Breast epithelium (tissue), 4 donors: ENCODE measurements at regions not wholly inside any gene's neighbourhood (a gene's known extent, or its start where the extent isn't known, plus 50 kb on each side); places are given as distances from the start of the nearest gene placed in this dataset.
A peak's percentile ranks its signal among the peaks of the same experiment; 100 is the strongest.

Source experiments
- DNase-seq, 2 donors: peaks; one replicate each; pipeline ENCODE4 v3.0.0-alpha.2; 2019; ENCODE audit warnings: low spot score in 2 of 2
- H3K27ac ChIP-seq, 2 donors: fragments of 200-600 bp; sonication (generic) in 1 of 2; one replicate each; pipeline ENCODE4 v1.5.1; 2016 to 2019; ENCODE audit warnings: mild to moderate bottlenecking in 1 of 2
- H3K27me3 ChIP-seq, 2 donors: fragments of 200-600 bp; sonication (generic) in 1 of 2; one replicate each; pipeline versions ENCODE4 v1.5.1 to v1.6.0; 2017 to 2019; ENCODE audit warnings: control low read depth in 1 of 2, mild to moderate bottlenecking in 1 of 2
- H3K36me3 ChIP-seq: fragments of 200-600 bp; one replicate; pipeline ENCODE4 v1.5.1; 2019
- H3K4me1 ChIP-seq, 2 donors: fragments of 200-600 bp; sonication (generic); one replicate each; pipeline ENCODE4 v1.5.1; 2016 to 2019; ENCODE audit warnings: control low read depth in 1 of 2
- H3K4me3 ChIP-seq, 3 donors: fragments of 200-600 bp; sonication (generic); 1 replicate in 2 of 3; 2 replicates in 1 of 3; pipeline ENCODE4 v1.5.1; 2016 to 2019; ENCODE audit warnings: mild to moderate bottlenecking in 3 of 3, moderate library complexity in 2 of 3
- H3K9me3 ChIP-seq, 2 donors: fragments of 200-600 bp; sonication (generic) in 1 of 2; one replicate each; pipeline ENCODE4 v1.5.1; 2016 to 2019; ENCODE audit warnings: control low read depth in 1 of 2
- POLR2A ChIP-seq: fragments of 450-650 bp; IDR thresholded peaks from one replicate; pipeline ENCODE4 v1.6.1; 2016; ENCODE audit warnings: antibody characterized with exemption, mild to moderate bottlenecking, moderate library complexity
- POLR2AphosphoS5 ChIP-seq, 3 donors: sonication (generic); formaldehyde crosslinking; IDR thresholded peaks; one replicate each; pipeline ENCODE4 v1.6.1; 2017; ENCODE audit warnings: antibody characterized with exemption in 3 of 3
- intact Hi-C: fragments of 100-400 bp; cut with DNase I; formaldehyde crosslinking; loops from one replicate; pipeline ENCODE4 v1.15.1; 2023; ENCODE audit warnings: low total_unique reads
- TF ChIP-seq, protein P1 (sequence below), 3 donors: fragments of 450-650 bp; IDR thresholded peaks; one replicate each; pipeline ENCODE4 v1.5.1; 2016 to 2017; ENCODE audit warnings: antibody characterized with exemption in 3 of 3, mild to moderate bottlenecking in 3 of 3, moderate library complexity in 3 of 3

DNA sequence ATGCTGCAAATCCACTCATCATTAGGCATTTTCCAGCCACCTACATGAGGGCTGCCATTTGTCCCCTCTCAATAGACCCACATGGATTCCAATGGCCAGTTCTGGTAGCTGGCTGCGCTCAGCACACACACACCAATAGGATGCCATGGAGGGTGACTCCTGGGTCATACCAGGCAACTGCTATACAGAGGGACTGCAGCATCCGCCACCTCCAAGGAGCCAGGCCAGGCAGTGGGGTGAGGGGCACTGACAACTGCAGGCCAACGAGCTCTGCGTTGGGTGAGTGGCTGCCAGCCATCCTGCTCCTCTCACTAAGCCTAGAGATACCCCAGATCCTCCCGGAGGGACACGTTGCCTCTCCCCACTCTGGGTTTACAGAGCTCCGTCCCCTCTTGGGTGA lies 118.8 kb upstream of the NANOS1 start:
- Histone ChIP-seq H3K27me3 (no peaks in the 10 kb centered on the region), H3K4me1 (no peaks in the 10 kb centered on the region), H3K4me3 (no peak overlapping the region), H3K36me3 (no peaks in the 10 kb centered on the region), H3K27ac (no peak overlapping the region), H3K9me3 (no peaks in the 10 kb centered on the region)
- DNase-seq, result no peak
- TF ChIP-seq, protein P1, sequence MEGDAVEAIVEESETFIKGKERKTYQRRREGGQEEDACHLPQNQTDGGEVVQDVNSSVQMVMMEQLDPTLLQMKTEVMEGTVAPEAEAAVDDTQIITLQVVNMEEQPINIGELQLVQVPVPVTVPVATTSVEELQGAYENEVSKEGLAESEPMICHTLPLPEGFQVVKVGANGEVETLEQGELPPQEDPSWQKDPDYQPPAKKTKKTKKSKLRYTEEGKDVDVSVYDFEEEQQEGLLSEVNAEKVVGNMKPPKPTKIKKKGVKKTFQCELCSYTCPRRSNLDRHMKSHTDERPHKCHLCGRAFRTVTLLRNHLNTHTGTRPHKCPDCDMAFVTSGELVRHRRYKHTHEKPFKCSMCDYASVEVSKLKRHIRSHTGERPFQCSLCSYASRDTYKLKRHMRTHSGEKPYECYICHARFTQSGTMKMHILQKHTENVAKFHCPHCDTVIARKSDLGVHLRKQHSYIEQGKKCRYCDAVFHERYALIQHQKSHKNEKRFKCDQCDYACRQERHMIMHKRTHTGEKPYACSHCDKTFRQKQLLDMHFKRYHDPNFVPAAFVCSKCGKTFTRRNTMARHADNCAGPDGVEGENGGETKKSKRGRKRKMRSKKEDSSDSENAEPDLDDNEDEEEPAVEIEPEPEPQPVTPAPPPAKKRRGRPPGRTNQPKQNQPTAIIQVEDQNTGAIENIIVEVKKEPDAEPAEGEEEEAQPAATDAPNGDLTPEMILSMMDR (IDR thresholded peaks at IDR 0.05), result no peak
- no peak for TF ChIP-seq POLR2A
- TF ChIP-seq POLR2AphosphoS5 (IDR thresholded peaks at IDR 0.05), result no peak
- intact Hi-C loops, result no loop called here

DNA sequence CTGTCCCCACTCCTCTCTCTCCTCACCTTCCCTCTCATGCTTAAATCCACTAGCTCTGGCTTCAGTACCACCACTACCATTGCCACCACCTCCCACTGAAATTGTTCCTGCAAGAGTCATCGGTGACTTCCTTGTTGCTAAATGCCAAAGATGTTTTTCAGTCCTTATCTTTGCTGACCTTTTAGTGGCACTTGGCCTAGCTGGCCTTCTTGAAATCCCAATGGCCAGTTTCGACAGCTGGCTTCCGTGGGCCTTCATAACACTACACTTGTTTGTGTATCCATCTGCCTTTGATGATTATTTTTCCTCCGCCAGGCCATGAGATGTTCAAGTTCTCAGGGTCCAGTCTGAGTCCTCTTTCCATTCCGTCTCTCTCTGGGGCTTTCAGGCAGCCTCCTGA lies 118.2 kb upstream of the NANOS1 start:
- intact Hi-C loops, result no loop called here
- no peak for DNase-seq

DNA sequence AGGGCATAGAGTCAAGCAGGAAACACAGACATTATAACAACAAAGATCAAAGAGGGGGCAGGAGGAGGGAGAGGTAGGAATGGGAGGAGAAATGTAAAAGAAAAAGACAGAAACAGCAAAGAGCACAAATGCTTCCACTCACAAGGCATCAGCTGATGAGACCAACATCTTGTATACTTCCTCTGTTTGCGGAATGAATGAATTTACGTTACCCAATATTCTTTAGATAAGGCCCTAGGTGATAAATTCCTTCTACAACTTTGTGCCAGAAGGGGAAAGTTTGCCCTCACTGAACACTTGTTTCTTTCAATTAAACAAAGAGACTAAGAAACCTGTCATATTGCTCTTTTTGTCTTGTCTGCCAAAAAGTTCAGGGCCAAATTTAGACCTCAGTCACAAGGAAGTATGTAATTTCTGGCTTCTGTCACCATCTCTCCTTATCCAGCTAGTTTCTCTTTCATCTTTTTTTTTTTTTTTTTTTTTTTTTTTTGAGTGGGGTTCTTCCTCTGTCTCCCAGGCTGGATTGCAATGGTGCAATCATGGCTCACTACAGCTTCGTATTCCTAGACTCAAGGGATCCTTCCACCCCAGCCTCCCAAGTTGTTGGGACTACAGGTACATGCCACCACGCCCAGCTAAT lies 116.4 kb upstream of the NANOS1 start:
- no peaks in the 10 kb centered on the region for H3K9me3 ChIP-seq
- no peaks in the 10 kb centered on the region for H3K36me3 ChIP-seq
- TF ChIP-seq POLR2AphosphoS5 (IDR thresholded peaks at IDR 0.05) (peak in 1 of 3 donors; percentile 24), POLR2A (no peak)
- DNase-seq, result no peak
- H3K4me1 ChIP-seq, result no peaks in the 10 kb centered on the region
- H3K27me3 ChIP-seq, result no peaks in the 10 kb centered on the region
- H3K27ac ChIP-seq, result peak overlapping the region; percentile 25 to 56
- H3K4me3 ChIP-seq, result no peak overlapping the region
- intact Hi-C loops, result no loop called here

More for the DNA sequence above, 118.2 kb upstream of the NANOS1 start:
- Histone ChIP-seq H3K4me1 (no peaks in the 10 kb centered on the region), H3K27me3 (no peaks in the 10 kb centered on the region), H3K36me3 (no peaks in the 10 kb centered on the region), H3K4me3 (no peak overlapping the region), H3K27ac (no peak overlapping the region), H3K9me3 (no peaks in the 10 kb centered on the region)
- TF ChIP-seq POLR2A, result no peak
- TF ChIP-seq, protein P1 (IDR thresholded peaks at IDR 0.05), result no peak

DNA sequence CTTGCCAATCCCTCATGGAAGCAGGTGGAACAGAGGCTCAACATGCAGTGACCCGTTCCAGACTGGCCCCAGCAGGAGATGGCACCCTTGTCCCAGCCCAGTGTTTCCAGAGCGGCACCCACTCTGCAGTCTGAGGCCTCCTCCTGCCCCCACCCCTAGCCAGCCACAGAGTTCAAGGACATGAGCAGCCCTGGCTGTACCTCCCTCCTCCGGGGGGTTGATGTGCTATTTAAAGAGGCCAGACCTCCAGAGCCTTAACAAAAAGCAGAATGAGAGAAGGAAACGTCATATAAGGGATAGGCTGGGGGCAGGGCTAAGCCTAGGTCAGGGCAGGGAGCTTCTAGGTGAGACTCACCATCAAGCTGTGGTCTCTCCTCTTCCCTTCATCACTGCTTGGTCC lies 115.7 kb upstream of the NANOS1 start:
- no peaks in the 10 kb centered on the region for H3K4me1 ChIP-seq
- H3K27me3 ChIP-seq, result no peaks in the 10 kb centered on the region
- no peak for DNase-seq
- H3K36me3 ChIP-seq, result no peaks in the 10 kb centered on the region
- no peak overlapping the region for H3K27ac ChIP-seq
- TF ChIP-seq, protein P1 (IDR thresholded peaks at IDR 0.05), result no peak
- TF ChIP-seq POLR2A, result no peak
- no peak for TF ChIP-seq POLR2AphosphoS5 (IDR thresholded peaks at IDR 0.05)
- intact Hi-C loops, result no loop called here
- H3K4me3 ChIP-seq, result no peak overlapping the region
- H3K9me3 ChIP-seq, result no peaks in the 10 kb centered on the region

DNA sequence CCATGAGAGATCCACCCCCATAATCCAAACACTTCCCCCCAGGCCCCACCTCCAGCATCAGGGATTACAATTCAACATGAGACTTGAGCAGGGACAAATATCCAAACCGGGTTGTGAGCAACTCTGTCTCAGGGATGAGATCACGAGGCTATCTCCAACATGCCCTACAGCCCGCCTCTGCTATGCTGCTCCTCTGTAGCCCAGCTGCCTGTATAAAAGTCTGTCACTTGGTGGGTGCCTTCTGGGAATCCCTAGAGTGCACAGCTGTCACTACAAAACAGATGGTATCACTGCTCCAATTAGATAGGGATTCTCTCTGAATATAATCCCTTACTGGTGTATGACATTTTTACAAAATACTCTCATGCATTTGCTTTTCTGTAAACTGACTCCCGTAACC lies 114.9 kb upstream of the NANOS1 start:
- Histone ChIP-seq H3K27me3 (no peaks in the 10 kb centered on the region), H3K4me3 (no peak overlapping the region), H3K9me3 (no peaks in the 10 kb centered on the region), H3K4me1 (no peaks in the 10 kb centered on the region), H3K36me3 (no peaks in the 10 kb centered on the region), H3K27ac (no peak overlapping the region)
- DNase-seq, result no peak
- intact Hi-C loops, result no loop called here
- TF ChIP-seq, protein P1 (IDR thresholded peaks at IDR 0.05), result no peak
- TF ChIP-seq POLR2A, result no peak
- TF ChIP-seq POLR2AphosphoS5 (IDR thresholded peaks at IDR 0.05), result no peak

DNA sequence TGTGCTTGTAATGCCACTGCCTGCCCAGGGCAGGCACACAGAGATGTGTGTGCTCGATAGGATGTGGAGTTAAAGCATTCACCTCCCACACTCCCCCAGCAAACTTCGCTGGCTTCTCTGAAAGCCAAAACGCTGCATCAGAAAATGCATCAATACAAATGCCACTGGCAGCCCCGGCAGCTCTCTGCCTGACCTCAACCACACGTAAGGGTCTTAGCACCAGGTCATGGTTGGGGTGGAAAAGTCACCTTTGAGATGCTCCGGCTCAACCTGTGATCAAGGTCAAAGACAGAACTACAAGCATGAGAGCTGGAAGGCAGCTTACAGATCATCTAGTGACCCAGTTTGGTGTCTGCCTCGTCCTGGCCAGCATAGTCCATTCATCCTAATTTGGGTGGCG lies 114.4 kb upstream of the NANOS1 start:
- H3K9me3 ChIP-seq, result no peaks in the 10 kb centered on the region
- H3K4me3 ChIP-seq, result no peak overlapping the region
- no peaks in the 10 kb centered on the region for H3K27me3 ChIP-seq
- H3K36me3 ChIP-seq, result no peaks in the 10 kb centered on the region
- no peak overlapping the region for H3K27ac ChIP-seq
- no peak for DNase-seq
- TF ChIP-seq, protein P1 (IDR thresholded peaks at IDR 0.05), result no peak
- no peak for TF ChIP-seq POLR2A
- TF ChIP-seq POLR2AphosphoS5 (IDR thresholded peaks at IDR 0.05), result no peak
- intact Hi-C loops, result no loop called here
- H3K4me1 ChIP-seq, result no peaks in the 10 kb centered on the region
